NCI-H460 (cell line): ENCODE measurements at regions not wholly inside any gene's neighbourhood (a gene's known extent, or its start where the extent isn't known, plus 50 kb on each side); places are given as distances from the start of the nearest gene placed in this dataset.

ENCODE experiments used
- DNase-seq: peaks from one replicate; pipeline ENCODE4 v3.0.0-alpha.2; 2016; ENCODE audit warnings: low read depth; ENCODE audit errors: extremely low read depth

GRCh38 chr6:137434640-137435039, 59.6 kb downstream of the OLIG3 start:
- no peak for DNase-seq

- no peak for DNase-seq
Measured at GRCh38 chr6:137432054-137432611, 62.1 kb downstream of the OLIG3 start.

- no peak for DNase-seq
Measured at GRCh38 chr6:137430954-137431353, 63.2 kb downstream of the OLIG3 start.

GRCh38 chr6:137427656-137428290, 66.4 kb downstream of the OLIG3 start:
- DNase-seq, result no peak

- no peak for DNase-seq
Measured at GRCh38 chr6:137426007-137426689, 68.0 kb downstream of the OLIG3 start.

GRCh38 chr6:137424251-137424650, 69.9 kb downstream of the OLIG3 start:
- DNase-seq, result no peak

- DNase-seq, result no peak
Measured at GRCh38 chr6:137423451-137424168, 70.6 kb downstream of the OLIG3 start.

GRCh38 chr6:137417396-137417795, 76.8 kb downstream of the OLIG3 start:
- DNase-seq, result peak; percentile 40

- DNase-seq, result peak; percentile 85
Measured at GRCh38 chr6:137416376-137417109, 77.7 kb downstream of the OLIG3 start.

- DNase-seq, result no peak
Measured at GRCh38 chr6:137415834-137416190, 78.4 kb downstream of the OLIG3 start.

GRCh38 chr6:137415127-137415833, 78.9 kb downstream of the OLIG3 start:
- DNase-seq, result peak; percentile 54

- DNase-seq, result no peak
Measured at GRCh38 chr6:137414599-137414998, 79.6 kb downstream of the OLIG3 start.

- DNase-seq, result no peak
Measured at GRCh38 chr6:137413482-137413881, 80.7 kb downstream of the OLIG3 start.

GRCh38 chr6:137412562-137412961, 81.6 kb downstream of the OLIG3 start:
- no peak for DNase-seq

- DNase-seq, result no peak
Measured at GRCh38 chr6:137409266-137409777, 84.9 kb downstream of the OLIG3 start.

GRCh38 chr6:137407816-137408215, 86.4 kb downstream of the OLIG3 start:
- DNase-seq, result no peak

- no peak for DNase-seq
Measured at GRCh38 chr6:137405806-137406205, 88.4 kb downstream of the OLIG3 start.

- no peak for DNase-seq
Measured at GRCh38 chr6:137403855-137404254, 90.3 kb downstream of the OLIG3 start.

GRCh38 chr6:137403443-137403842, 90.8 kb downstream of the OLIG3 start:
- no peak for DNase-seq

GRCh38 chr6:137402143-137402680, 92.0 kb downstream of the OLIG3 start:
- DNase-seq, result no peak
